ENCODE measurements at regions not wholly inside any gene's neighbourhood (a gene's known extent, or its start where the extent isn't known, plus 50 kb on each side); places are given as distances from the start of the nearest gene placed in this dataset.

- TF ChIP-seq, protein P1, sequence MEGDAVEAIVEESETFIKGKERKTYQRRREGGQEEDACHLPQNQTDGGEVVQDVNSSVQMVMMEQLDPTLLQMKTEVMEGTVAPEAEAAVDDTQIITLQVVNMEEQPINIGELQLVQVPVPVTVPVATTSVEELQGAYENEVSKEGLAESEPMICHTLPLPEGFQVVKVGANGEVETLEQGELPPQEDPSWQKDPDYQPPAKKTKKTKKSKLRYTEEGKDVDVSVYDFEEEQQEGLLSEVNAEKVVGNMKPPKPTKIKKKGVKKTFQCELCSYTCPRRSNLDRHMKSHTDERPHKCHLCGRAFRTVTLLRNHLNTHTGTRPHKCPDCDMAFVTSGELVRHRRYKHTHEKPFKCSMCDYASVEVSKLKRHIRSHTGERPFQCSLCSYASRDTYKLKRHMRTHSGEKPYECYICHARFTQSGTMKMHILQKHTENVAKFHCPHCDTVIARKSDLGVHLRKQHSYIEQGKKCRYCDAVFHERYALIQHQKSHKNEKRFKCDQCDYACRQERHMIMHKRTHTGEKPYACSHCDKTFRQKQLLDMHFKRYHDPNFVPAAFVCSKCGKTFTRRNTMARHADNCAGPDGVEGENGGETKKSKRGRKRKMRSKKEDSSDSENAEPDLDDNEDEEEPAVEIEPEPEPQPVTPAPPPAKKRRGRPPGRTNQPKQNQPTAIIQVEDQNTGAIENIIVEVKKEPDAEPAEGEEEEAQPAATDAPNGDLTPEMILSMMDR (conservative IDR thresholded peaks at IDR 0.05; ENCODE audit: low read length), result no peak
- TF ChIP-seq EZH2phosphoT487 (IDR thresholded peaks at IDR 0.05; ENCODE audit: borderline replicate concordance, low read depth, low read length), result no peak
Observed at GRCh38 chr12:4843907-4844306, 65.8 kb upstream of the KCNA1 start.

Data from OCI-LY7 (cell line).